Effector memory CD4-positive, alpha-beta T cell (primary cell): ENCODE measurements at regions not wholly inside any gene's neighbourhood (a gene's known extent, or its start where the extent isn't known, plus 50 kb on each side); places are given as distances from the start of the nearest gene placed in this dataset.
"Not testable (repeated sequence)": the region's sequence is repeated elsewhere in the genome, so short reads cannot be mapped to it uniquely, and the experiment has no call there.

Experiments
- DNase-seq, 3 donors: peaks; one replicate each; pipeline ENCODE4 v3.0.0-alpha.2; 2020
- H3K27ac ChIP-seq: 2 replicates; pipeline ENCODE4 v1.7.0; 2013; ENCODE audit warnings: mild to moderate bottlenecking, low read length, moderate library complexity; ENCODE audit not compliant: insufficient read depth, poor library complexity, severe bottlenecking
- H3K27me3 ChIP-seq: replicated peaks from 2 replicates; pipeline ENCODE4 v1.7.0; 2013; ENCODE audit warnings: mild to moderate bottlenecking, low read length; ENCODE audit not compliant: insufficient read depth, control insufficient read depth, poor library complexity, severe bottlenecking
- H3K36me3 ChIP-seq: 2 replicates; pipeline ENCODE4 v1.7.0; 2013; ENCODE audit warnings: mild to moderate bottlenecking, low read length, moderate library complexity; ENCODE audit not compliant: control insufficient read depth, insufficient read depth
- H3K4me1 ChIP-seq: 2 replicates; pipeline ENCODE4 v1.7.0; 2013; ENCODE audit warnings: low read length, mild to moderate bottlenecking; ENCODE audit not compliant: control insufficient read depth, insufficient read depth, poor library complexity, severe bottlenecking
- H3K4me3 ChIP-seq: 2 replicates; pipeline ENCODE4 v1.7.0; 2013; ENCODE audit warnings: low read length, low read depth, mild to moderate bottlenecking; ENCODE audit not compliant: insufficient read depth, poor library complexity, severe bottlenecking
- H3K9me3 ChIP-seq: 2 replicates; pipeline ENCODE4 v1.7.0; 2013; ENCODE audit warnings: mild to moderate bottlenecking, low read length, moderate library complexity; ENCODE audit not compliant: control insufficient read depth

GRCh38 chr14:97116546-97116945, 319.4 kb downstream of the VRK1 start:
- H3K9me3 ChIP-seq: no peaks in the 10 kb centered on the region

GRCh38 chr14:97117693-97118092, 320.5 kb downstream of the VRK1 start:
- H3K9me3 ChIP-seq: no peaks in the 10 kb centered on the region

More at GRCh38 chr14:97116546-97116945, 319.4 kb downstream of the VRK1 start:
- Histone ChIP-seq H3K4me1 (peaks cover 14% of the 10 kb centered on the region), H3K36me3 (no peaks in the 10 kb centered on the region), H3K27ac (no peak overlapping the region), H3K27me3 (no peaks in the 10 kb centered on the region), H3K4me3 (no peak overlapping the region)
- DNase-seq: no peak

GRCh38 chr14:97120204-97120603, 323.0 kb downstream of the VRK1 start:
- peaks cover 14% of the 10 kb centered on the region for H3K4me1 ChIP-seq
- no peaks in the 10 kb centered on the region for H3K27me3 ChIP-seq
- H3K27ac ChIP-seq: peak overlapping the region; percentile 27
- no peaks in the 10 kb centered on the region for H3K9me3 ChIP-seq
- no peak overlapping the region for H3K4me3 ChIP-seq
- no peaks in the 10 kb centered on the region for H3K36me3 ChIP-seq
- no peak for DNase-seq

More at GRCh38 chr14:97117693-97118092, 320.5 kb downstream of the VRK1 start:
- DNase-seq: no peak
- Histone ChIP-seq H3K27me3 (no peaks in the 10 kb centered on the region), H3K4me1 (peaks cover 14% of the 10 kb centered on the region), H3K36me3 (no peaks in the 10 kb centered on the region), H3K4me3 (no peak overlapping the region), H3K27ac (no peak overlapping the region)

- Histone ChIP-seq H3K27ac (peak overlapping the region; percentile 27), H3K4me1 (peaks cover 14% of the 10 kb centered on the region), H3K36me3 (no peaks in the 10 kb centered on the region), H3K27me3 (no peaks in the 10 kb centered on the region), H3K9me3 (no peaks in the 10 kb centered on the region), H3K4me3 (no peak overlapping the region)
- peak in 1 of 3 donors; percentile 3 for DNase-seq
Measured at GRCh38 chr14:97120611-97121031, 323.4 kb downstream of the VRK1 start.

- H3K27ac ChIP-seq: no peak overlapping the region
- no peaks in the 10 kb centered on the region for H3K9me3 ChIP-seq
- no peaks in the 10 kb centered on the region for H3K36me3 ChIP-seq
- H3K27me3 ChIP-seq: no peaks in the 10 kb centered on the region
- no peak for DNase-seq
- H3K4me1 ChIP-seq: no peaks in the 10 kb centered on the region
- no peak overlapping the region for H3K4me3 ChIP-seq
Measured at GRCh38 chr14:97129639-97130038, 332.5 kb downstream of the VRK1 start.

- H3K27me3 ChIP-seq, H3K36me3 ChIP-seq, H3K27ac ChIP-seq, DNase-seq, H3K9me3 ChIP-seq, H3K4me3 ChIP-seq, H3K4me1 ChIP-seq: not testable (repeated sequence)
Measured at GRCh38 chr14:97135847-97136246, 338.7 kb downstream of the VRK1 start.

- no peak for DNase-seq
- no peak overlapping the region for H3K27ac ChIP-seq
- H3K4me3 ChIP-seq: no peak overlapping the region
- H3K9me3 ChIP-seq: no peaks in the 10 kb centered on the region
- no peaks in the 10 kb centered on the region for H3K36me3 ChIP-seq
- H3K4me1 ChIP-seq: no peaks in the 10 kb centered on the region
- H3K27me3 ChIP-seq: no peaks in the 10 kb centered on the region
Measured at GRCh38 chr14:97137705-97138104, 340.5 kb downstream of the VRK1 start.

- Histone ChIP-seq H3K4me1 (no peaks in the 10 kb centered on the region), H3K27ac (no peak overlapping the region), H3K4me3 (no peak overlapping the region), H3K36me3 (no peaks in the 10 kb centered on the region), H3K27me3 (no peaks in the 10 kb centered on the region), H3K9me3 (no peaks in the 10 kb centered on the region)
- DNase-seq: no peak
Measured at GRCh38 chr14:97138801-97139200, 341.6 kb downstream of the VRK1 start.

- Histone ChIP-seq H3K4me3 (no peak overlapping the region), H3K9me3 (no peaks in the 10 kb centered on the region), H3K36me3 (no peaks in the 10 kb centered on the region), H3K27me3 (no peaks in the 10 kb centered on the region), H3K4me1 (no peaks in the 10 kb centered on the region), H3K27ac (no peak overlapping the region)
- no peak for DNase-seq
Measured at GRCh38 chr14:97143011-97143410, 345.8 kb downstream of the VRK1 start.

- DNase-seq: no peak
- Histone ChIP-seq H3K9me3 (no peaks in the 10 kb centered on the region), H3K36me3 (no peaks in the 10 kb centered on the region), H3K27me3 (no peaks in the 10 kb centered on the region), H3K27ac (no peak overlapping the region), H3K4me1 (no peaks in the 10 kb centered on the region), H3K4me3 (no peak overlapping the region)
Measured at GRCh38 chr14:97143456-97143855, 346.3 kb downstream of the VRK1 start.

- H3K27ac ChIP-seq, H3K27me3 ChIP-seq, DNase-seq, H3K36me3 ChIP-seq, H3K9me3 ChIP-seq, H3K4me1 ChIP-seq, H3K4me3 ChIP-seq: not testable (repeated sequence)
Measured at GRCh38 chr14:97148021-97148420, 350.8 kb downstream of the VRK1 start.
